GM23338 (cell line): ENCODE measurements at regions not wholly inside any gene's neighbourhood (a gene's known extent, or its start where the extent isn't known, plus 50 kb on each side); places are given as distances from the start of the nearest gene placed in this dataset.

Experiments used
- ATAC-seq: fragments of 200-7000 bp; cut with Tn5 transposase; 3 replicates; pipeline ENCODE4 v1.9.1; 2020
- DNase-seq: peaks from one replicate; pipeline ENCODE4 v3.0.0-alpha.2; 2015; ENCODE audit warnings: low spot score
- H2AFZ ChIP-seq: fragments of 200-600 bp; sonication (generic); 2 replicates; pipeline ENCODE4 v1.8.0; 2016; ENCODE audit warnings: antibody characterized with exemption, mild to moderate bottlenecking, moderate library complexity
- H3F3A ChIP-seq: fragments of 200-600 bp; sonication (generic); replicated peaks from 2 replicates; pipeline ENCODE4 v1.8.0; 2017; ENCODE audit warnings: antibody characterized with exemption, mixed run types, low read depth
- H3K27ac ChIP-seq: fragments of 200-600 bp; sonication (generic); 2 replicates; pipeline ENCODE4 v1.6.1; 2016; ENCODE audit warnings: low read depth
- H3K27me3 ChIP-seq: fragments of 200-600 bp; sonication (generic); 2 replicates; pipeline ENCODE4 v1.8.0; 2016; ENCODE audit warnings: mild to moderate bottlenecking, mixed run types, moderate library complexity; ENCODE audit not compliant: insufficient read depth
- H3K36me3 ChIP-seq: fragments of 200-600 bp; sonication (generic); 2 replicates; pipeline ENCODE4 v1.8.0; 2016; ENCODE audit warnings: mild to moderate bottlenecking; ENCODE audit not compliant: insufficient read depth
- H3K4me1 ChIP-seq: fragments of 200-600 bp; sonication (generic); 2 replicates; pipeline ENCODE4 v1.8.0; 2016; ENCODE audit warnings: mild to moderate bottlenecking, moderate library complexity; ENCODE audit not compliant: insufficient read depth
- H3K4me2 ChIP-seq: fragments of 200-600 bp; sonication (generic); 2 replicates; pipeline ENCODE4 v1.7.1; 2017; ENCODE audit warnings: mixed run types
- H3K4me3 ChIP-seq: fragments of 200-600 bp; sonication (generic); 2 replicates; pipeline ENCODE4 v1.6.1; 2016; ENCODE audit warnings: mixed run types
- H3K79me2 ChIP-seq: fragments of 200-600 bp; sonication (generic); replicated peaks from 2 replicates; pipeline ENCODE4 v1.8.0; 2017; ENCODE audit warnings: mild to moderate bottlenecking; ENCODE audit not compliant: insufficient read depth
- H3K9me2 ChIP-seq: fragments of 200-600 bp; sonication (generic); 2 replicates; pipeline ENCODE4 v1.8.0; 2017; ENCODE audit not compliant: insufficient read depth
- H4K20me1 ChIP-seq: fragments of 200-600 bp; sonication (generic); replicated peaks from 2 replicates; pipeline ENCODE4 v1.8.0; 2017; ENCODE audit warnings: mild to moderate bottlenecking; ENCODE audit not compliant: insufficient read depth
- H3K27ac Mint-ChIP-seq: 2 replicates; pipeline ENCODE4 v1.8.0; 2020; ENCODE audit warnings: inconsistent platforms, mild to moderate bottlenecking, moderate library complexity, mixed read lengths
- H3K27me3 Mint-ChIP-seq: 3 replicates; pipeline ENCODE4 v1.8.0; 2022; ENCODE audit warnings: low read depth, mild to moderate bottlenecking, moderate library complexity, mixed read lengths, inconsistent platforms; ENCODE audit not compliant: insufficient read depth, poor library complexity
- H3K36me3 Mint-ChIP-seq: 3 replicates; pipeline ENCODE4 v1.8.0; 2021; ENCODE audit warnings: low read depth, mild to moderate bottlenecking, inconsistent platforms, moderate library complexity, mixed read lengths
- H3K4me1 Mint-ChIP-seq: 3 replicates; pipeline ENCODE4 v1.8.0; 2020; ENCODE audit warnings: mild to moderate bottlenecking, inconsistent platforms, mixed read lengths
- H3K4me3 Mint-ChIP-seq: 3 replicates; pipeline ENCODE4 v1.8.0; 2021; ENCODE audit warnings: moderate library complexity, mild to moderate bottlenecking, inconsistent platforms, mixed read lengths
- H3K9me3 Mint-ChIP-seq: 3 replicates; pipeline ENCODE4 v1.8.0; 2020; ENCODE audit warnings: moderate library complexity, mild to moderate bottlenecking, inconsistent platforms, mixed read lengths
- CREB1 ChIP-seq: fragments of 250-450 bp; sonication (Bioruptor Pico); IDR thresholded peaks from 2 replicates; pipeline ENCODE4 v1.5.0; 2020; ENCODE audit warnings: low read depth, mild to moderate bottlenecking, moderate library complexity
- CTCF ChIP-seq, 2 experiments: fragments of 200-600 bp in 1 of 2; sonication (generic) in 1 of 2; conservative IDR thresholded peaks; 2 replicates each; pipeline versions ENCODE4 v1.5.1 to v1.6.1; 2016 to 2017; ENCODE audit warnings: antibody characterized with exemption in 2 of 2, low read depth in 2 of 2, mild to moderate bottlenecking in 2 of 2, moderate library complexity in 1 of 2
- ETS1 ChIP-seq: IDR thresholded peaks from 2 replicates; pipeline ENCODE4 v1.6.1; 2016; ENCODE audit warnings: antibody characterized with exemption
- EZH2 ChIP-seq: fragments of 200-600 bp; sonication (generic); IDR thresholded peaks from one replicate; pipeline ENCODE4 v1.8.0; 2017; ENCODE audit warnings: antibody characterized with exemption, mild to moderate bottlenecking, low read depth; ENCODE audit not compliant: unreplicated experiment
- EZH2phosphoT487 ChIP-seq: fragments of 200-600 bp; sonication (generic); IDR thresholded peaks from one replicate; pipeline ENCODE4 v1.8.1; 2018; ENCODE audit warnings: antibody characterized with exemption; ENCODE audit not compliant: unreplicated experiment
- NANOG ChIP-seq: IDR thresholded peaks from 2 replicates; pipeline ENCODE4 v1.6.1; 2016; ENCODE audit warnings: antibody characterized with exemption, borderline replicate concordance
- POLR2AphosphoS5 ChIP-seq: IDR thresholded peaks from 2 replicates; pipeline ENCODE4 v1.6.1; 2016; ENCODE audit warnings: antibody characterized with exemption, low read depth
- REST ChIP-seq: IDR thresholded peaks from one replicate; pipeline ENCODE4 v1.6.1; 2018; ENCODE audit warnings: antibody characterized with exemption; ENCODE audit not compliant: unreplicated experiment
- STAT1 ChIP-seq: IDR thresholded peaks from one replicate; pipeline ENCODE4 v1.6.1; 2016; ENCODE audit warnings: antibody characterized with exemption; ENCODE audit not compliant: unreplicated experiment
- ZNF114 ChIP-seq: fragments of 250-450 bp; sonication (Bioruptor Pico); IDR thresholded peaks from 2 replicates; pipeline ENCODE4 v1.5.0; 2020; ENCODE audit warnings: mild to moderate bottlenecking, moderate library complexity
- ZNF331 ChIP-seq: fragments of 250-450 bp; sonication (Bioruptor Pico); IDR thresholded peaks from 2 replicates; pipeline ENCODE4 v1.5.0; 2020; ENCODE audit warnings: low read depth, mild to moderate bottlenecking, moderate library complexity
- ZNF462 ChIP-seq: fragments of 250-450 bp; sonication (Bioruptor Pico); IDR thresholded peaks from 2 replicates; pipeline ENCODE4 v1.5.0; 2020; ENCODE audit warnings: mild to moderate bottlenecking, moderate library complexity

GRCh38 chr3:105255350-105255749 lies 111.4 kb upstream of the ALCAM start (continued):
- TF ChIP-seq ZNF462 (CRISPR knock-in tag): no peak
- TF ChIP-seq STAT1: no peak
- TF ChIP-seq EZH2phosphoT487: no peak
- no peak for TF ChIP-seq ZNF114
- TF ChIP-seq POLR2AphosphoS5: no peak

- H3K27me3 Mint-ChIP-seq: no peaks in the 10 kb centered on the region
- TF ChIP-seq CTCF (conservative IDR thresholded peaks at IDR 0.05; ENCODE audit: low read depth in 2 of 2): no peak
- no peak for TF ChIP-seq STAT1
- TF ChIP-seq ETS1: no peak
- TF ChIP-seq EZH2: no peak
- TF ChIP-seq REST: no peak
- no peak for TF ChIP-seq EZH2phosphoT487
- TF ChIP-seq NANOG: no peak
- TF ChIP-seq ZNF331 (CRISPR knock-in tag): no peak
- TF ChIP-seq POLR2AphosphoS5: no peak
- TF ChIP-seq ZNF114: no peak
- no peak for TF ChIP-seq CREB1 (CRISPR knock-in tag)
Measured at GRCh38 chr3:105259496-105259895, 107.2 kb upstream of the ALCAM start.

More at GRCh38 chr3:105259496-105259895, 107.2 kb upstream of the ALCAM start:
- H3K36me3 ChIP-seq: no peaks in the 10 kb centered on the region
- no peak overlapping the region for H3K4me3 ChIP-seq
- H3K27ac Mint-ChIP-seq: no peak overlapping the region
- H4K20me1 ChIP-seq: no peaks in the 10 kb centered on the region
- no peak overlapping the region for H3K4me2 ChIP-seq
- H2AFZ ChIP-seq: no peak overlapping the region
- H3K79me2 ChIP-seq: no peaks in the 10 kb centered on the region
- no peaks in the 10 kb centered on the region for H3F3A ChIP-seq
- no peak for DNase-seq
- H3K36me3 Mint-ChIP-seq: peaks cover 6% of the 10 kb centered on the region; the same call in 2 of the 3 replicates
- H3K27ac ChIP-seq: no peak overlapping the region
- H3K4me1 ChIP-seq: no peaks in the 10 kb centered on the region
- no peaks in the 10 kb centered on the region for H3K4me1 Mint-ChIP-seq
- no peaks in the 10 kb centered on the region for H3K9me2 ChIP-seq
- no peak for ATAC-seq
- H3K4me3 Mint-ChIP-seq: no peak overlapping the region
- H3K27me3 ChIP-seq: no peaks in the 10 kb centered on the region
- H3K9me3 Mint-ChIP-seq: peaks cover 7% of the 10 kb centered on the region
